ENCODE measurements at regions not wholly inside any gene's neighbourhood (a gene's known extent, or its start where the extent isn't known, plus 50 kb on each side); places are given as distances from the start of the nearest gene placed in this dataset.
A peak's percentile ranks its signal among the peaks of the same experiment; 100 is the strongest.

GRCh38 chr6:4584801-4585200 lies 191.4 kb upstream of the CDYL start:
- DNase-seq, result no peak

GRCh38 chr6:4582506-4583417 lies 193.4 kb upstream of the CDYL start:
- DNase-seq, result no peak

- no peak for DNase-seq
Measured at GRCh38 chr6:4581468-4582385, 194.5 kb upstream of the CDYL start.

- no peak for DNase-seq
Measured at GRCh38 chr6:4580361-4580760, 195.8 kb upstream of the CDYL start.

GRCh38 chr6:4577406-4577805 lies 198.8 kb upstream of the CDYL start:
- no peak for DNase-seq

GRCh38 chr6:4575714-4576113 lies 200.5 kb upstream of the CDYL start:
- no peak for DNase-seq

GRCh38 chr6:4574007-4574406 lies 202.2 kb upstream of the CDYL start:
- no peak for DNase-seq

- no peak for DNase-seq
Measured at GRCh38 chr6:4571011-4571410, 205.2 kb upstream of the CDYL start.

- no peak for DNase-seq
Measured at GRCh38 chr6:4568138-4568537, 208.1 kb upstream of the CDYL start.

GRCh38 chr6:4567141-4567540 lies 209.1 kb upstream of the CDYL start:
- no peak for DNase-seq

- DNase-seq, result no peak
Measured at GRCh38 chr6:4565301-4566250, 210.6 kb upstream of the CDYL start.

- DNase-seq, result peak; percentile 25
Measured at GRCh38 chr6:4564801-4565271, 211.4 kb upstream of the CDYL start.

- DNase-seq, result no peak
Measured at GRCh38 chr6:4563877-4564276, 212.3 kb upstream of the CDYL start.

- DNase-seq, result no peak
Measured at GRCh38 chr6:4563156-4563555, 213.0 kb upstream of the CDYL start.

GRCh38 chr6:4561773-4562400 lies 214.3 kb upstream of the CDYL start:
- DNase-seq, result no peak

- no peak for DNase-seq
Measured at GRCh38 chr6:4561078-4561435, 215.1 kb upstream of the CDYL start.

GRCh38 chr6:4560221-4561077 lies 215.8 kb upstream of the CDYL start:
- DNase-seq, result no peak

- no peak for DNase-seq
Measured at GRCh38 chr6:4559281-4559875, 216.8 kb upstream of the CDYL start.

- no peak for DNase-seq
Measured at GRCh38 chr6:4554645-4555044, 221.6 kb upstream of the CDYL start.

GRCh38 chr6:4553387-4553786 lies 222.8 kb upstream of the CDYL start:
- no peak for DNase-seq

- DNase-seq, result no peak
Measured at GRCh38 chr6:4550227-4550597, 226.0 kb upstream of the CDYL start.
